ENCODE measurements at regions not wholly inside any gene's neighbourhood (a gene's known extent, or its start where the extent isn't known, plus 50 kb on each side); places are given as distances from the start of the nearest gene placed in this dataset.
A peak's percentile ranks its signal among the peaks of the same experiment; 100 is the strongest.
"Not testable (repeated sequence)": the region's sequence is repeated elsewhere in the genome, so short reads cannot be mapped to it uniquely, and the experiment has no call there.

GRCh38 chr10:65042496-65042895 lies 1521.3 kb downstream of the REEP3 start:
- Histone ChIP-seq H3K4me3 (no peak overlapping the region), H3K27ac (no peak overlapping the region), H3K27me3 (replicated peaks; ENCODE audit: insufficient read depth) (no peaks in the 10 kb centered on the region), H3K36me3 (no peaks in the 10 kb centered on the region), H3K9me3 (no peaks in the 10 kb centered on the region), H3K4me1 (replicated peaks) (peaks cover 7% of the 10 kb centered on the region)
- no peak for TF ChIP-seq POLR2A (IDR thresholded peaks at IDR 0.05)
- no peak for TF ChIP-seq CTCF (IDR thresholded peaks at IDR 0.05)
- TF ChIP-seq POLR2AphosphoS5 (IDR thresholded peaks at IDR 0.05), result no peak
- intact Hi-C loops (cut with DNase I), result no loop called here
- no peak for DNase-seq (ENCODE audit: low spot score)

- no peaks in the 10 kb centered on the region for H3K27me3 ChIP-seq (replicated peaks; ENCODE audit: insufficient read depth)
- no peak for DNase-seq (ENCODE audit: low spot score)
- H3K36me3 ChIP-seq, result no peaks in the 10 kb centered on the region
- no peak overlapping the region for H3K4me3 ChIP-seq
- no peak overlapping the region for H3K27ac ChIP-seq
- TF ChIP-seq CTCF (IDR thresholded peaks at IDR 0.05) (no peak), POLR2AphosphoS5 (IDR thresholded peaks at IDR 0.05) (peak; percentile 43)
- H3K4me1 ChIP-seq (replicated peaks), result peaks cover 7% of the 10 kb centered on the region
- intact Hi-C loops (cut with DNase I), result no loop called here
- 13% methylated on average over 1 of the region's 1 CpG for WGBS
- H3K9me3 ChIP-seq, result no peaks in the 10 kb centered on the region
These were observed 1525.6 kb downstream of the REEP3 start for GRCh38 chr10:65046831-65047230.

- H3K4me1 ChIP-seq (replicated peaks); intact Hi-C loops (cut with DNase I); H3K27me3 ChIP-seq (replicated peaks; ENCODE audit: insufficient read depth); DNase-seq (ENCODE audit: low spot score); H3K4me3 ChIP-seq; H3K9me3 ChIP-seq; H3K36me3 ChIP-seq; H3K27ac ChIP-seq: not testable (repeated sequence)
- 96% methylated on average over 17 of the region's 22 CpGs for WGBS
These were observed 1530.9 kb downstream of the REEP3 start for GRCh38 chr10:65052111-65052510.

- H3K27ac ChIP-seq; intact Hi-C loops (cut with DNase I); H3K27me3 ChIP-seq (replicated peaks; ENCODE audit: insufficient read depth); H3K36me3 ChIP-seq; H3K4me3 ChIP-seq; H3K9me3 ChIP-seq; H3K4me1 ChIP-seq (replicated peaks); DNase-seq (ENCODE audit: low spot score): not testable (repeated sequence)
- 91% methylated on average over 16 of the region's 18 CpGs for WGBS
These were observed 1532.2 kb downstream of the REEP3 start for GRCh38 chr10:65053397-65053796.

- H3K4me1 ChIP-seq (replicated peaks); H3K27ac ChIP-seq; H3K4me3 ChIP-seq; H3K27me3 ChIP-seq (replicated peaks; ENCODE audit: insufficient read depth); H3K36me3 ChIP-seq; intact Hi-C loops (cut with DNase I); DNase-seq (ENCODE audit: low spot score); H3K9me3 ChIP-seq: not testable (repeated sequence)
- 81% methylated on average over 17 of the region's 46 CpGs for WGBS
These were observed 1532.7 kb downstream of the REEP3 start for GRCh38 chr10:65053831-65054351.

- H3K36me3 ChIP-seq; H3K4me3 ChIP-seq; H3K27me3 ChIP-seq (replicated peaks; ENCODE audit: insufficient read depth); intact Hi-C loops (cut with DNase I); H3K9me3 ChIP-seq; H3K4me1 ChIP-seq (replicated peaks); H3K27ac ChIP-seq; DNase-seq (ENCODE audit: low spot score): not testable (repeated sequence)
- WGBS, result 85% methylated on average over 12 of the region's 12 CpGs
These were observed 1533.5 kb downstream of the REEP3 start for GRCh38 chr10:65054701-65055100.

GRCh38 chr10:65065278-65065677 lies 1544.1 kb downstream of the REEP3 start:
- intact Hi-C loops (cut with DNase I), result no loop called here
- 93% methylated on average over 1 of the region's 1 CpG for WGBS
- Histone ChIP-seq H3K4me3 (no peak overlapping the region), H3K4me1 (replicated peaks) (no peaks in the 10 kb centered on the region), H3K27me3 (replicated peaks; ENCODE audit: insufficient read depth) (no peaks in the 10 kb centered on the region), H3K9me3 (no peaks in the 10 kb centered on the region), H3K36me3 (no peaks in the 10 kb centered on the region), H3K27ac (no peak overlapping the region)
- DNase-seq (ENCODE audit: low spot score), result no peak
- TF ChIP-seq POLR2AphosphoS5 (IDR thresholded peaks at IDR 0.05) (no peak), POLR2A (IDR thresholded peaks at IDR 0.05) (no peak), CTCF (IDR thresholded peaks at IDR 0.05) (no peak)
